GM12892 (cell line): ENCODE measurements at regions not wholly inside any gene's neighbourhood (a gene's known extent, or its start where the extent isn't known, plus 50 kb on each side); places are given as distances from the start of the nearest gene placed in this dataset.

Experiments
- DNase-seq: peaks from one replicate; pipeline ENCODE4 v3.0.0; 2011; ENCODE audit not compliant: insufficient read length
- FAIRE-seq: peaks from 2 replicates; lab custom pipeline; 2011; peaks lifted over from hg19 to GRCh38; lab: Jason Lieb, UNC
- POLR2A ChIP-seq: IDR thresholded peaks from 2 replicates; pipeline ENCODE4 v1.6.1; 2011; ENCODE audit warnings: low read depth, low read length, control low read depth
- POLR2AphosphoS5 ChIP-seq: IDR thresholded peaks from 2 replicates; pipeline ENCODE4 v1.6.1; 2011; ENCODE audit warnings: low read depth, low read length, control low read depth
- TAF1 ChIP-seq: IDR thresholded peaks from 2 replicates; pipeline ENCODE4 v1.6.1; 2011; ENCODE audit warnings: low read depth, mild to moderate bottlenecking, control low read depth, low read length, borderline replicate concordance

GRCh38 chr2:207473049-207473930, 56.5 kb upstream of the CREB1 start:
- no peak for DNase-seq
- TF ChIP-seq TAF1 (no peak), POLR2AphosphoS5 (no peak), POLR2A (no peak)
- no peak for FAIRE-seq

- FAIRE-seq = no peak
- TF ChIP-seq TAF1 (no peak), POLR2A (no peak), POLR2AphosphoS5 (no peak)
- no peak for DNase-seq
These were observed 55.9 kb upstream of the CREB1 start for GRCh38 chr2:207473931-207474235.

- FAIRE-seq (peak; percentile 93), DNase-seq (no peak)
- TF ChIP-seq POLR2A (no peak), POLR2AphosphoS5 (no peak), TAF1 (no peak)
These were observed 54.8 kb upstream of the CREB1 start for GRCh38 chr2:207474863-207475485.

- DNase-seq = no peak
- FAIRE-seq = no peak
- TF ChIP-seq POLR2A (no peak), TAF1 (no peak), POLR2AphosphoS5 (no peak)
These were observed 54.2 kb upstream of the CREB1 start for GRCh38 chr2:207475546-207475945.

- DNase-seq (no peak), FAIRE-seq (no peak)
- TF ChIP-seq POLR2A (no peak), TAF1 (no peak)
These were observed 51.9 kb upstream of the CREB1 start for GRCh38 chr2:207477896-207478295.

GRCh38 chr2:207478572-207478971, 51.2 kb upstream of the CREB1 start:
- FAIRE-seq (peak; percentile 72), DNase-seq (no peak)
- TF ChIP-seq POLR2AphosphoS5 (no peak), POLR2A (no peak), TAF1 (no peak)

- FAIRE-seq (no peak), DNase-seq (no peak)
- TF ChIP-seq POLR2AphosphoS5 (no peak), TAF1 (no peak), POLR2A (no peak)
These were observed 50.5 kb upstream of the CREB1 start for GRCh38 chr2:207479198-207479785.
